Mucosa of descending colon (tissue), 3 donors: ENCODE measurements at regions not wholly inside any gene's neighbourhood (a gene's known extent, or its start where the extent isn't known, plus 50 kb on each side); places are given as distances from the start of the nearest gene placed in this dataset.

Experiments used
- ATAC-seq: fragments of 200-7000 bp; cut with Tn5 transposase; one replicate; pipeline ENCODE4 v1.9.1; 2020; ENCODE audit warnings: mild to moderate bottlenecking, moderate library complexity
- DNase-seq, 3 donors: peaks; one replicate each; pipeline ENCODE4 v3.0.0-alpha.2; 2020
- H3K36me3 ChIP-seq: fragments of 200-600 bp; one replicate; pipeline ENCODE4 v1.8.0; 2021; ENCODE audit warnings: low read depth, mild to moderate bottlenecking
- H3K4me1 ChIP-seq: fragments of 200-600 bp; one replicate; pipeline ENCODE4 v1.8.0; 2021; ENCODE audit warnings: low read depth, mild to moderate bottlenecking
- H3K4me3 ChIP-seq: fragments of 200-600 bp; one replicate; pipeline ENCODE4 v1.8.0; 2021; ENCODE audit warnings: mild to moderate bottlenecking
- H3K9me3 ChIP-seq: fragments of 200-600 bp; one replicate; pipeline ENCODE4 v1.8.0; 2021; ENCODE audit warnings: mild to moderate bottlenecking
- CTCF ChIP-seq: fragments of 200-600 bp; IDR thresholded peaks from one replicate; pipeline ENCODE4 v1.8.0; 2022; ENCODE audit warnings: antibody characterized with exemption, mild to moderate bottlenecking
- intact Hi-C, 2 donors: fragments of 100-400 bp; cut with DNase I in 1 of 2; cut with micrococcal nuclease in 1 of 2; formaldehyde crosslinking; loops; one replicate each; pipeline versions ENCODE4 v1.11.0 to v1.11.1; 2022; cut with DNase I, micrococcal nuclease
- donor health status: DM: no; HTN: no; CAD: no; lungs with moderate emphysema.
- donor health status: DM: no; HTN: no; CAD: no.
- donor health status: DM: no; HTN: yes; CAD: no.

- no peak for TF ChIP-seq CTCF
- intact Hi-C loops = no loop called here
- no peaks in the 10 kb centered on the region for H3K4me1 ChIP-seq
- DNase-seq (no peak), ATAC-seq (no peak)
- no peak overlapping the region for H3K4me3 ChIP-seq
- H3K9me3 ChIP-seq = no peaks in the 10 kb centered on the region
- H3K36me3 ChIP-seq = no peaks in the 10 kb centered on the region
Observed at GRCh38 chr12:67871231-67871630, 118.0 kb upstream of the IFNG-AS1 start.

GRCh38 chr12:67873355-67873754 lies 115.9 kb upstream of the IFNG-AS1 start:
- no peak for TF ChIP-seq CTCF
- Histone ChIP-seq H3K4me1 (no peaks in the 10 kb centered on the region), H3K9me3 (no peaks in the 10 kb centered on the region), H3K36me3 (no peaks in the 10 kb centered on the region), H3K4me3 (no peak overlapping the region)
- ATAC-seq = no peak
- intact Hi-C loops = no loop called here
- DNase-seq = no peak

GRCh38 chr12:67876305-67876915 lies 112.8 kb upstream of the IFNG-AS1 start:
- intact Hi-C loops = no loop called here

GRCh38 chr12:67877727-67878126 lies 111.5 kb upstream of the IFNG-AS1 start:
- Histone ChIP-seq H3K4me1 (no peaks in the 10 kb centered on the region), H3K36me3 (no peaks in the 10 kb centered on the region), H3K9me3 (no peaks in the 10 kb centered on the region), H3K4me3 (no peak overlapping the region)
- TF ChIP-seq CTCF = no peak
- ATAC-seq = no peak
- intact Hi-C loops = no loop called here
- no peak for DNase-seq

More at GRCh38 chr12:67876305-67876915, 112.8 kb upstream of the IFNG-AS1 start:
- no peak for DNase-seq
- Histone ChIP-seq H3K4me1 (no peaks in the 10 kb centered on the region), H3K4me3 (no peak overlapping the region), H3K9me3 (no peaks in the 10 kb centered on the region), H3K36me3 (no peaks in the 10 kb centered on the region)
- no peak for ATAC-seq
- no peak for TF ChIP-seq CTCF

DNA sequence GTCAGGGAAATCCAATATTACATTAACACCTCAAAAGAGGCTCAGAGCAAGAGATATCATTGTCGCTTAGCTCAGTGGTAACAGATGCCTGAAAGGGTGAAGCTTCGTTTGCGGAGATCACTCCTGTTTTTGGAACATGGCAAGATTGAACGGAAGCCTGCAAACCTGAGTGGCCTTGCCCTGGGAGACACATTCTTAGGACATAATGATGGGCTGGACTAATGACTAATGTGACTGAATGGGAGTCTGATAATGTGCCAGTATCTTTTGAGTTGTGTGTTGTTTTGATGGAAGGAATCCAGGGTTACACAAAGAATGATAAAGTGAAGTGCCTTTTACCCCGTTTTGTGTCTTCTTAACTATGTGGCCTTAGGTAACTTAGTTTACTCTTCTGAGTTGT lies 109.3 kb upstream of the IFNG-AS1 start:
- no peaks in the 10 kb centered on the region for H3K36me3 ChIP-seq
- no peaks in the 10 kb centered on the region for H3K9me3 ChIP-seq
- no peaks in the 10 kb centered on the region for H3K4me1 ChIP-seq
- no peak overlapping the region for H3K4me3 ChIP-seq
- DNase-seq (no peak), ATAC-seq (no peak)
- no peak for TF ChIP-seq CTCF
- intact Hi-C loops = no loop called here

GRCh38 chr12:67881565-67881964 lies 107.7 kb upstream of the IFNG-AS1 start:
- ATAC-seq (no peak), DNase-seq (no peak)
- Histone ChIP-seq H3K9me3 (no peaks in the 10 kb centered on the region), H3K4me3 (no peak overlapping the region), H3K4me1 (no peaks in the 10 kb centered on the region), H3K36me3 (no peaks in the 10 kb centered on the region)
- intact Hi-C loops = no loop called here
- TF ChIP-seq CTCF = no peak
